GM23248 (cell line): ENCODE measurements at regions not wholly inside any gene's neighbourhood (a gene's known extent, or its start where the extent isn't known, plus 50 kb on each side); places are given as distances from the start of the nearest gene placed in this dataset.

Source experiments
- EZH2 ChIP-seq: fragments of 200-600 bp; sonication (generic); IDR thresholded peaks from 2 replicates; pipeline ENCODE4 v1.6.1; 2018; ENCODE audit warnings: antibody characterized with exemption, mild to moderate bottlenecking; ENCODE audit not compliant: insufficient read depth, poor library complexity, severe bottlenecking
- EZH2phosphoT487 ChIP-seq: fragments of 200-600 bp; sonication (generic); IDR thresholded peaks from 2 replicates; pipeline ENCODE4 v1.6.1; 2018; ENCODE audit warnings: antibody characterized with exemption, moderate library complexity, mild to moderate bottlenecking, low read depth; ENCODE audit not compliant: insufficient read depth

GRCh38 chr5:126335886-126336285 lies 87.3 kb upstream of the GRAMD2B start:
- no peak for TF ChIP-seq EZH2phosphoT487
- TF ChIP-seq EZH2 = no peak
